Heart left ventricle (tissue), 13 donors: ENCODE measurements at regions not wholly inside any gene's neighbourhood (a gene's known extent, or its start where the extent isn't known, plus 50 kb on each side); places are given as distances from the start of the nearest gene placed in this dataset.

ENCODE experiments used
- CTCF ChIP-seq, 12 donors: fragments of 200-600 bp; sonication (generic) in 4 of 12; IDR thresholded peaks; one replicate each; pipeline versions ENCODE4 v1.5.0 to v1.8.0; 2018 to 2022; ENCODE audit warnings: antibody characterized with exemption in 12 of 12, mild to moderate bottlenecking in 5 of 12
- POLR2A ChIP-seq, 2 donors: fragments of 450-650 bp; IDR thresholded peaks; one replicate each; pipeline ENCODE4 v1.6.1; 2017; ENCODE audit warnings: antibody characterized with exemption in 2 of 2, mild to moderate bottlenecking in 2 of 2, moderate library complexity in 2 of 2
- donor health status: ischemic (EF 13 %, LVEDD 7.1; RV severe dilation, severe dysfunction).
- donor health status: DM: no; HTN: yes; CAD: no.
- donor health status: DM: no; HTN: no; CAD: no.
- donor health status: ischemic (EF 25% LVEDD 6.9; RV normal size, moderate dysfunction).
- donor health status: ischemic (EF 25% LVEDD 5.7; RV mildly dilated, moderate dysfunction).
- donor health status: ischemic (EF 35%, LVEDD 5.7; RV mildly dilated, moderate dysfunction).
- donor health status: nonischemic (EF 11% LVEDD 7.7; RV severe dilation, severe dysfunction).
- donor health status: DM: yes; HTN: yes; CAD: no.
- donor health status: PGD.
- donor health status: ischemic (EF 29% LVEDD 5.4; RV normal size, mild dysfunction).
- donor health status: nonischemic (EF 23%, LVEDD 6.1; RV moderate dilation, normal function).

- TF ChIP-seq POLR2A (IDR thresholded peaks at IDR 0.05) (no peak), CTCF (IDR thresholded peaks at IDR 0.05) (no peak)
Measured at GRCh38 chr2:228700638-228701037, 519.2 kb upstream of the SPHKAP start.
